Endothelial cell of umbilical vein (primary cell): ENCODE measurements at regions not wholly inside any gene's neighbourhood (a gene's known extent, or its start where the extent isn't known, plus 50 kb on each side); places are given as distances from the start of the nearest gene placed in this dataset.

Experiments
- BruUV-seq: library from RNA; stranded (reverse); fragments of 400-500 nt; replicated peaks from 2 replicates; lab custom pipeline; 2021; lab: Mats Ljungman, UMichigan
- CTCF ChIA-PET: fragments of 300-600, 350-600 bp; sonication (Branson Sonifier 250); formaldehyde crosslinking; loops from one replicate; lab custom pipeline; 2021; ENCODE audit warnings: antibody characterized with exemption, inconsistent platforms; lab: Charles Lee
- POLR2A ChIA-PET: fragments of 300-600, 350-600 bp; sonication (Branson Sonifier 250); formaldehyde crosslinking; loops from one replicate; lab custom pipeline; 2021; ENCODE audit warnings: antibody characterized with exemption, inconsistent platforms; lab: Charles Lee
- DNase-seq: peaks from one replicate; pipeline ENCODE4 v3.0.0-alpha.2; 2011; ENCODE audit warnings: low read depth, low spot score
- FAIRE-seq: peaks from 2 replicates; lab custom pipeline; 2011; peaks lifted over from hg19 to GRCh38; lab: Jason Lieb, UNC
- H2AFZ ChIP-seq: 2 replicates; pipeline ENCODE4 v1.6.0; 2012; ENCODE audit warnings: low read depth, low read length, control low read depth, inconsistent platforms
- H3K27ac ChIP-seq: 2 replicates; pipeline ENCODE4 v1.5.1; 2011; ENCODE audit warnings: low read depth, mild to moderate bottlenecking, control low read depth, low read length, moderate library complexity; ENCODE audit not compliant: insufficient read depth
- H3K27me3 ChIP-seq, 2 experiments: 2 replicates each; pipeline versions ENCODE4 v1.6.0 to v1.6.1; 2011; ENCODE audit warnings: low read length in 2 of 2, mixed read lengths in 1 of 2; ENCODE audit not compliant: control insufficient read depth in 2 of 2, insufficient read depth in 2 of 2
- H3K36me3 ChIP-seq, 2 experiments: 2 replicates in 1 of 2; 3 replicates in 1 of 2; pipeline ENCODE4 v1.5.1; 2011; ENCODE audit warnings: low read length in 2 of 2, mild to moderate bottlenecking in 1 of 2, moderate library complexity in 1 of 2; ENCODE audit not compliant: control insufficient read depth in 2 of 2, insufficient read depth in 2 of 2; ENCODE audit errors: extremely low read depth in 1 of 2
- H3K4me1 ChIP-seq: 3 replicates; pipeline ENCODE4 v1.5.1; 2011; ENCODE audit warnings: mild to moderate bottlenecking, low read length; ENCODE audit not compliant: control insufficient read depth, insufficient read depth; ENCODE audit errors: extremely low read depth
- H3K4me2 ChIP-seq: 2 replicates; pipeline ENCODE4 v1.6.1; 2011; ENCODE audit warnings: low read length, control low read depth, mixed read lengths; ENCODE audit not compliant: insufficient read depth
- H3K4me3 ChIP-seq, 3 experiments: fragments of 200-600 bp in 1 of 3; sonication (generic), shearing (Covaris generic) in 1 of 3; replicated peaks in 1 of 3; 2 replicates each; pipeline ENCODE4 v1.5.1; 2011 to 2016; ENCODE audit warnings: control low read depth in 3 of 3, low read length in 3 of 3, mild to moderate bottlenecking in 2 of 3, inconsistent platforms in 1 of 3, low read depth in 1 of 3, moderate library complexity in 1 of 3; ENCODE audit not compliant: insufficient read depth in 1 of 3
- H3K79me2 ChIP-seq: 2 replicates; pipeline ENCODE4 v1.6.0; 2012; ENCODE audit warnings: low read length, inconsistent platforms; ENCODE audit not compliant: control insufficient read depth, insufficient read depth
- H3K9ac ChIP-seq: replicated peaks from 2 replicates; pipeline ENCODE3; 2011; ENCODE audit warnings: low read length, control low read depth; ENCODE audit not compliant: insufficient read depth; ENCODE audit errors: extremely low read depth
- H3K9me1 ChIP-seq: replicated peaks from 3 replicates; pipeline ENCODE4 v1.6.0; 2011; ENCODE audit warnings: mild to moderate bottlenecking, low read length; ENCODE audit not compliant: control insufficient read depth, insufficient read depth; ENCODE audit errors: extremely low read depth
- H3K9me3 ChIP-seq: replicated peaks from 2 replicates; pipeline ENCODE4 v1.5.1; 2012; ENCODE audit warnings: low read length, inconsistent platforms; ENCODE audit not compliant: control insufficient read depth, insufficient read depth
- H4K20me1 ChIP-seq: replicated peaks from 2 replicates; pipeline ENCODE3; 2011; ENCODE audit warnings: mild to moderate bottlenecking, low read length; ENCODE audit not compliant: control insufficient read depth, insufficient read depth; ENCODE audit errors: extremely low read depth
- EZH2 ChIP-seq: IDR thresholded peaks from 2 replicates; pipeline ENCODE4 v1.6.1; 2012; ENCODE audit warnings: borderline replicate concordance, low read depth, mild to moderate bottlenecking, moderate library complexity, low read length, inconsistent platforms; ENCODE audit not compliant: severe bottlenecking
- FOS ChIP-seq: IDR thresholded peaks from 2 replicates; pipeline ENCODE4 v1.6.1; 2011; ENCODE audit warnings: mild to moderate bottlenecking, low read length, moderate library complexity, borderline replicate concordance; ENCODE audit not compliant: insufficient read depth
- GATA2 ChIP-seq: IDR thresholded peaks from 2 replicates; pipeline ENCODE4 v1.7.0; 2011; ENCODE audit warnings: low read depth, mild to moderate bottlenecking, moderate library complexity, mixed read lengths, low read length; ENCODE audit not compliant: insufficient read length, insufficient read depth
- JUN ChIP-seq: IDR thresholded peaks from 2 replicates; pipeline ENCODE4 v1.6.1; 2011; ENCODE audit warnings: borderline replicate concordance, low read depth; ENCODE audit not compliant: insufficient read length, insufficient read depth
- MYC ChIP-seq: IDR thresholded peaks from one replicate; pipeline ENCODE4 v1.6.1; 2011; ENCODE audit warnings: mild to moderate bottlenecking, low read depth, low read length
- POLR2A ChIP-seq: IDR thresholded peaks from 2 replicates; pipeline ENCODE4 v1.6.1; 2012; ENCODE audit warnings: low read depth, mild to moderate bottlenecking, control low read depth, low read length
- POLR2AphosphoS5 ChIP-seq: IDR thresholded peaks from 2 replicates; pipeline ENCODE4 v1.6.1; 2012; ENCODE audit warnings: low read depth, mild to moderate bottlenecking, control low read depth, low read length, moderate library complexity; ENCODE audit not compliant: insufficient read depth
- dilution Hi-C: fragments of 300-500 bp; cut with MboI; formaldehyde crosslinking; loops from one replicate; pipeline ENCODE4 v1.15.0; 2019; ENCODE audit warnings: low sequenced_read_pairs; ENCODE audit not compliant: extremely low pct_ligation_motif_present
- intact Hi-C: fragments of 100-400 bp; cut with micrococcal nuclease; formaldehyde crosslinking; loops from one replicate; pipeline ENCODE4 v1.10.0; 2022
- TF ChIP-seq, protein P1 (sequence below): IDR thresholded peaks from 2 replicates; pipeline ENCODE4 v1.6.1; 2011; ENCODE audit not compliant: insufficient read depth, insufficient read length
- TF ChIP-seq, protein P2 (sequence below), 2 donors: IDR thresholded peaks; 1 replicate in 1 of 2; 2 replicates in 1 of 2; pipeline ENCODE4 v1.5.1; 2011; ENCODE audit warnings: low read length in 2 of 2, mild to moderate bottlenecking in 2 of 2, moderate library complexity in 2 of 2, control low read depth in 1 of 2, inconsistent platforms in 1 of 2, low read depth in 1 of 2; ENCODE audit not compliant: insufficient read depth in 1 of 2; ENCODE audit errors: extremely low read depth in 1 of 2

- Histone ChIP-seq H3K27ac (no peak overlapping the region), H2AFZ (no peak overlapping the region), H3K4me2 (no peak overlapping the region), H3K4me1 (no peaks in the 10 kb centered on the region), H3K4me3 (no peak overlapping the region), H3K27me3 (no peaks in the 10 kb centered on the region), H3K9me1 (no peaks in the 10 kb centered on the region), H3K9ac (no peak overlapping the region), H3K36me3 (no peaks in the 10 kb centered on the region), H4K20me1 (no peaks in the 10 kb centered on the region), H3K9me3 (no peaks in the 10 kb centered on the region), H3K79me2 (no peaks in the 10 kb centered on the region)
- DNase-seq = no peak
- CTCF ChIA-PET = interaction anchor here (1.2 to 3.0 kb wide), 3 partner anchors 9 to 27 kb away, joined by 3 to 11 read pairs (median 4); no protein-coding TSS in a partner anchor
- no peak for FAIRE-seq
- dilution Hi-C loops = no loop called here
- no TSS peak for BruUV-seq
- TF ChIP-seq EZH2 (no peak), FOS (no peak), POLR2A (no peak), MYC (no peak)
- TF ChIP-seq, protein P1, sequence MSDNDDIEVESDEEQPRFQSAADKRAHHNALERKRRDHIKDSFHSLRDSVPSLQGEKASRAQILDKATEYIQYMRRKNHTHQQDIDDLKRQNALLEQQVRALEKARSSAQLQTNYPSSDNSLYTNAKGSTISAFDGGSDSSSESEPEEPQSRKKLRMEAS = no peak
- POLR2A ChIA-PET = no interaction called here
- intact Hi-C loops = no loop called here
Observed at GRCh38 chr5:77156379-77156778, 54.1 kb upstream of the PDE8B start.

DNA sequence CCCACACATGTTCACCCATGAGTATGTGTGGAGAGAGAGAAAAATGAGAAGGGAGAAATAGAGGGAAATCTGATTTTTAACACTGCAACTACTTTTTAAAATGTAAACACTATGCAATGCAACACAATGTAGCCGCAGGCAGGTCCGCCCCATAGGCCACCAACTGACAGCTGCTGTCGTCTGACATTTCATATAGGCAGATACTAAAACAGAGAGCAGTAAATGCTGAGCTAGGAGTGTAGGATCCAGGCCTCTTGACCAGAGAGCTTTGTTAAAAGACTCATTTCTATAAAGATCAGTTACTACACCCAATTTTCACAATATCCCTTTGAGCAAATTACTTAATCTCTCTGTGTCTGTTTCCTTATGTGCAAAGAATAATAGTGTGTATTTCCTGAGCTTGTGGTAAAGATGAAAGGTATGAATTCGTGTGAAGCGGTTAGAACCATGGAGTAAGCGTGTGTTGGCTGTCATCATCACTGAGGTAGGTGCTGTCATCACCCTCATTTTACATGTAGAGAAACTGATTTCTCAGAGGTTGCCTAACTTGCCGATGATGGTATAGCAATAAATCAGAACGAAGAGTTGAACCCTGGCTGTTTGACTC is 55.2 kb upstream of the PDE8B start:
- FAIRE-seq (no peak), DNase-seq (no peak)
- no peak for TF ChIP-seq POLR2AphosphoS5
- TF ChIP-seq MYC = no peak
- no peak for TF ChIP-seq FOS
- TF ChIP-seq JUN = no peak
- TF ChIP-seq, protein P2, sequence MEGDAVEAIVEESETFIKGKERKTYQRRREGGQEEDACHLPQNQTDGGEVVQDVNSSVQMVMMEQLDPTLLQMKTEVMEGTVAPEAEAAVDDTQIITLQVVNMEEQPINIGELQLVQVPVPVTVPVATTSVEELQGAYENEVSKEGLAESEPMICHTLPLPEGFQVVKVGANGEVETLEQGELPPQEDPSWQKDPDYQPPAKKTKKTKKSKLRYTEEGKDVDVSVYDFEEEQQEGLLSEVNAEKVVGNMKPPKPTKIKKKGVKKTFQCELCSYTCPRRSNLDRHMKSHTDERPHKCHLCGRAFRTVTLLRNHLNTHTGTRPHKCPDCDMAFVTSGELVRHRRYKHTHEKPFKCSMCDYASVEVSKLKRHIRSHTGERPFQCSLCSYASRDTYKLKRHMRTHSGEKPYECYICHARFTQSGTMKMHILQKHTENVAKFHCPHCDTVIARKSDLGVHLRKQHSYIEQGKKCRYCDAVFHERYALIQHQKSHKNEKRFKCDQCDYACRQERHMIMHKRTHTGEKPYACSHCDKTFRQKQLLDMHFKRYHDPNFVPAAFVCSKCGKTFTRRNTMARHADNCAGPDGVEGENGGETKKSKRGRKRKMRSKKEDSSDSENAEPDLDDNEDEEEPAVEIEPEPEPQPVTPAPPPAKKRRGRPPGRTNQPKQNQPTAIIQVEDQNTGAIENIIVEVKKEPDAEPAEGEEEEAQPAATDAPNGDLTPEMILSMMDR (IDR thresholded peaks at IDR 0.05; ENCODE audit: extremely low read depth in 1 of 2, insufficient read depth in 1 of 2, low read depth in 1 of 2, low read length in 2 of 2) = no peak
- TF ChIP-seq, protein P1 = no peak
- no peak for TF ChIP-seq POLR2A
- TF ChIP-seq EZH2 = no peak
- no peak for TF ChIP-seq GATA2
- Histone ChIP-seq H3K9me1 (no peaks in the 10 kb centered on the region), H4K20me1 (no peaks in the 10 kb centered on the region), H3K9ac (no peak overlapping the region), H3K79me2 (no peaks in the 10 kb centered on the region), H3K4me2 (no peak overlapping the region), H3K27me3 (peaks cover 0 to 1% of the 10 kb centered on the region in 2 experiments), H2AFZ (no peak overlapping the region), H3K36me3 (no peaks in the 10 kb centered on the region), H3K9me3 (no peaks in the 10 kb centered on the region), H3K27ac (no peak overlapping the region), H3K4me1 (no peaks in the 10 kb centered on the region), H3K4me3 (no peak overlapping the region)
- dilution Hi-C loops = no loop called here
- no TSS peak for BruUV-seq
- intact Hi-C loops = no loop called here
- ChIA-PET CTCF (interaction anchor here (1.2 to 3.0 kb wide), 2 partner anchors 9 to 10 kb away, joined by 4 to 11 read pairs; no protein-coding TSS in a partner anchor), POLR2A (no interaction called here)
